Stimulated activated CD8-positive, alpha-beta memory T cell treated with anti-CD3 and anti-CD28 coated beads, Interleukin-12 subunit alpha, Interleukin-12 subunit beta, amount 100 ng/mL, for 4 hours (primary cell): ENCODE measurements at regions not wholly inside any gene's neighbourhood (a gene's known extent, or its start where the extent isn't known, plus 50 kb on each side); places are given as distances from the start of the nearest gene placed in this dataset.
"Not testable (repeated sequence)": the region's sequence is repeated elsewhere in the genome, so short reads cannot be mapped to it uniquely, and the experiment has no call there.

Source experiments
- DNase-seq: peaks from one replicate; pipeline ENCODE4 v3.0.0-alpha.2; 2020; ENCODE audit warnings: low read depth

- no peak for DNase-seq
Measured at GRCh38 chr10:8312079-8312478, 257.6 kb downstream of the GATA3 start.

GRCh38 chr10:8312781-8313180 is 258.3 kb downstream of the GATA3 start:
- no peak for DNase-seq

- no peak for DNase-seq
Measured at GRCh38 chr10:8314486-8314885, 260.0 kb downstream of the GATA3 start.

GRCh38 chr10:8315619-8316021 is 261.1 kb downstream of the GATA3 start:
- no peak for DNase-seq

- DNase-seq: no peak
Measured at GRCh38 chr10:8316284-8316683, 261.8 kb downstream of the GATA3 start.

GRCh38 chr10:8318429-8318828 is 263.9 kb downstream of the GATA3 start:
- not testable (repeated sequence) for DNase-seq

GRCh38 chr10:8318956-8319355 is 264.5 kb downstream of the GATA3 start:
- DNase-seq: no peak

GRCh38 chr10:8319704-8320103 is 265.2 kb downstream of the GATA3 start:
- no peak for DNase-seq

GRCh38 chr10:8321990-8322389 is 267.5 kb downstream of the GATA3 start:
- DNase-seq: no peak

- no peak for DNase-seq
Measured at GRCh38 chr10:8323428-8324054, 269.1 kb downstream of the GATA3 start.

- DNase-seq: no peak
Measured at GRCh38 chr10:8325024-8325980, 270.8 kb downstream of the GATA3 start.

- DNase-seq: no peak
Measured at GRCh38 chr10:8326396-8327139, 272.1 kb downstream of the GATA3 start.

GRCh38 chr10:8327140-8327423 is 272.6 kb downstream of the GATA3 start:
- DNase-seq: no peak

GRCh38 chr10:8331387-8331786 is 276.9 kb downstream of the GATA3 start:
- no peak for DNase-seq

- peak; percentile 76 for DNase-seq
Measured at GRCh38 chr10:8331896-8332729, 277.6 kb downstream of the GATA3 start.

GRCh38 chr10:8332730-8333111 is 278.2 kb downstream of the GATA3 start:
- no peak for DNase-seq

GRCh38 chr10:8334631-8335030 is 280.1 kb downstream of the GATA3 start:
- no peak for DNase-seq

- DNase-seq: no peak
Measured at GRCh38 chr10:8336629-8337331, 282.3 kb downstream of the GATA3 start.

GRCh38 chr10:8337332-8337651 is 282.8 kb downstream of the GATA3 start:
- DNase-seq: no peak

- DNase-seq: no peak
Measured at GRCh38 chr10:8338177-8338766, 283.8 kb downstream of the GATA3 start.

- no peak for DNase-seq
Measured at GRCh38 chr10:8344756-8345155, 290.3 kb downstream of the GATA3 start.
